Endothelial cell of umbilical vein (primary cell): ENCODE measurements at regions not wholly inside any gene's neighbourhood (a gene's known extent, or its start where the extent isn't known, plus 50 kb on each side); places are given as distances from the start of the nearest gene placed in this dataset.

Source experiments
- EZH2 ChIP-seq: IDR thresholded peaks from 2 replicates; pipeline ENCODE4 v1.6.1; 2012; ENCODE audit warnings: borderline replicate concordance, low read depth, mild to moderate bottlenecking, moderate library complexity, low read length, inconsistent platforms; ENCODE audit not compliant: severe bottlenecking
- JUN ChIP-seq: IDR thresholded peaks from 2 replicates; pipeline ENCODE4 v1.6.1; 2011; ENCODE audit warnings: borderline replicate concordance, low read depth; ENCODE audit not compliant: insufficient read length, insufficient read depth
- MYC ChIP-seq: IDR thresholded peaks from one replicate; pipeline ENCODE4 v1.6.1; 2011; ENCODE audit warnings: mild to moderate bottlenecking, low read depth, low read length
- POLR2A ChIP-seq: IDR thresholded peaks from 2 replicates; pipeline ENCODE4 v1.6.1; 2012; ENCODE audit warnings: low read depth, mild to moderate bottlenecking, control low read depth, low read length
- POLR2AphosphoS5 ChIP-seq: IDR thresholded peaks from 2 replicates; pipeline ENCODE4 v1.6.1; 2012; ENCODE audit warnings: low read depth, mild to moderate bottlenecking, control low read depth, low read length, moderate library complexity; ENCODE audit not compliant: insufficient read depth
- TF ChIP-seq, protein P1 (sequence below), 2 donors: IDR thresholded peaks; 1 replicate in 1 of 2; 2 replicates in 1 of 2; pipeline ENCODE4 v1.5.1; 2011; ENCODE audit warnings: low read length in 2 of 2, mild to moderate bottlenecking in 2 of 2, moderate library complexity in 2 of 2, control low read depth in 1 of 2, inconsistent platforms in 1 of 2, low read depth in 1 of 2; ENCODE audit not compliant: insufficient read depth in 1 of 2; ENCODE audit errors: extremely low read depth in 1 of 2
- TF ChIP-seq, protein P2 (sequence below): IDR thresholded peaks from 2 replicates; pipeline ENCODE4 v1.6.1; 2011; ENCODE audit not compliant: insufficient read depth, insufficient read length

DNA sequence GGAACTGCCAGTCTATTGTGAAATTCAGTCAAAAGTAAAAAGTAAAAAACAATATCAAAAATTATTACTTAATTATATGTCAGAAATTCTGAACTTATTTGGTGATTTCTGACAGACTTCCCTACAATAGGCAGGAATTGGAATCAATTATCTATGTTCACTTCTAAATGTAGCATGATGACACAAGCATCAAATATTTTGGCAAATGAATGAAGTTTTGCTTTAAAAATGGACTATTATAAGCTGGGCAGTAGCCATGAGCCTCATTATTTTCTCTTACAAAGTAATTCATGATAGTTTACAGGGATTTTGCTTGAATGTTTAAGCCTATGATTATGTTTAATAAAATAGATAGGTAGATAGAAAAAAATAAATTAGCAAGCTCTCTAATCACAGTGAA, 582.6 kb downstream of the SLITRK6 start:
- TF ChIP-seq POLR2AphosphoS5 (no peak), POLR2A (no peak), MYC (no peak), EZH2 (no peak), JUN (no peak)
- TF ChIP-seq, protein P1, sequence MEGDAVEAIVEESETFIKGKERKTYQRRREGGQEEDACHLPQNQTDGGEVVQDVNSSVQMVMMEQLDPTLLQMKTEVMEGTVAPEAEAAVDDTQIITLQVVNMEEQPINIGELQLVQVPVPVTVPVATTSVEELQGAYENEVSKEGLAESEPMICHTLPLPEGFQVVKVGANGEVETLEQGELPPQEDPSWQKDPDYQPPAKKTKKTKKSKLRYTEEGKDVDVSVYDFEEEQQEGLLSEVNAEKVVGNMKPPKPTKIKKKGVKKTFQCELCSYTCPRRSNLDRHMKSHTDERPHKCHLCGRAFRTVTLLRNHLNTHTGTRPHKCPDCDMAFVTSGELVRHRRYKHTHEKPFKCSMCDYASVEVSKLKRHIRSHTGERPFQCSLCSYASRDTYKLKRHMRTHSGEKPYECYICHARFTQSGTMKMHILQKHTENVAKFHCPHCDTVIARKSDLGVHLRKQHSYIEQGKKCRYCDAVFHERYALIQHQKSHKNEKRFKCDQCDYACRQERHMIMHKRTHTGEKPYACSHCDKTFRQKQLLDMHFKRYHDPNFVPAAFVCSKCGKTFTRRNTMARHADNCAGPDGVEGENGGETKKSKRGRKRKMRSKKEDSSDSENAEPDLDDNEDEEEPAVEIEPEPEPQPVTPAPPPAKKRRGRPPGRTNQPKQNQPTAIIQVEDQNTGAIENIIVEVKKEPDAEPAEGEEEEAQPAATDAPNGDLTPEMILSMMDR (IDR thresholded peaks at IDR 0.05; ENCODE audit: extremely low read depth in 1 of 2, insufficient read depth in 1 of 2, low read depth in 1 of 2, low read length in 2 of 2) = no peak
- TF ChIP-seq, protein P2, sequence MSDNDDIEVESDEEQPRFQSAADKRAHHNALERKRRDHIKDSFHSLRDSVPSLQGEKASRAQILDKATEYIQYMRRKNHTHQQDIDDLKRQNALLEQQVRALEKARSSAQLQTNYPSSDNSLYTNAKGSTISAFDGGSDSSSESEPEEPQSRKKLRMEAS = no peak
